ENCODE measurements at regions not wholly inside any gene's neighbourhood (a gene's known extent, or its start where the extent isn't known, plus 50 kb on each side); places are given as distances from the start of the nearest gene placed in this dataset.

- H2BK20ac ChIP-seq (ENCODE audit: low read length) = no peak overlapping the region
- H3K79me2 ChIP-seq (ENCODE audit: control insufficient read depth in 1 of 2, insufficient read depth in 2 of 2, low read length in 2 of 2) = no peaks in the 10 kb centered on the region
- FAIRE-seq (no peak), DNase-seq (ENCODE audit: low read depth in 1 of 2, low spot score in 2 of 2) (no peak)
- H2BK12ac ChIP-seq (ENCODE audit: low read depth, low read length) = no peak overlapping the region
- no peak overlapping the region for H3K23ac ChIP-seq (ENCODE audit: insufficient read length)
- no peaks in the 10 kb centered on the region for H3K9me3 ChIP-seq (ENCODE audit: insufficient read depth in 2 of 2, low read depth in 1 of 2, low read length in 1 of 2)
- H3K79me1 ChIP-seq (ENCODE audit: low read depth, low read length) = no peaks in the 10 kb centered on the region
- H3K14ac ChIP-seq (ENCODE audit: insufficient read length) = no peak overlapping the region
- no peak overlapping the region for H2BK5ac ChIP-seq (ENCODE audit: low read depth, low read length)
- 100% methylated on average over 2 of the region's 2 CpGs; no CpG with 5 or more reads in 1 of the 2 experiments for WGBS, 2 experiments (ENCODE audit: extremely low coverage in 1 of 2, insufficient coverage in 1 of 2, insufficient read length in 1 of 2, insufficient replicate concordance in 2 of 2, low coverage in 1 of 2, low lambda C conversion rate in 2 of 2, missing lambda C conversion rate in 1 of 2)
- no peak overlapping the region for H3K4ac ChIP-seq (replicated peaks; ENCODE audit: insufficient read length, low read depth, low read length)
- H3K27ac ChIP-seq (ENCODE audit: low read depth, low read length) = no peak overlapping the region
- no peak overlapping the region for H4K5ac ChIP-seq (ENCODE audit: insufficient read length, low read depth, low read length)
- H3K4me3 ChIP-seq (ENCODE audit: extremely low read depth in 1 of 4, insufficient read depth in 2 of 4, low read depth in 3 of 4, low read length in 4 of 4) = no peak overlapping the region
- H2AK5ac ChIP-seq (ENCODE audit: low read depth, low read length) = no peak overlapping the region
- CTCF ChIA-PET (ENCODE audit: partially characterized antibody) = interaction anchor here (0.6 to 1.3 kb wide), 2 partner anchors 9 to 333 kb away, joined by 3 read pairs; no protein-coding TSS in a partner anchor
- H4K8ac ChIP-seq (ENCODE audit: extremely low read depth, insufficient read depth, low read length) = no peak overlapping the region
- no peak overlapping the region for H3K9ac ChIP-seq (replicated peaks in 1 of 4; ENCODE audit: extremely low read depth in 1 of 4, low read depth in 3 of 4, low read length in 3 of 4)
- H3K23me2 ChIP-seq (ENCODE audit: low read depth, low read length) = no peaks in the 10 kb centered on the region
- POLR2A ChIA-PET (ENCODE audit: partially characterized antibody) = no interaction called here
- H4K91ac ChIP-seq (replicated peaks; ENCODE audit: insufficient read length, low read length) = no peak overlapping the region
- H2BK15ac ChIP-seq (ENCODE audit: low read length) = no peak overlapping the region
- no peaks in the 10 kb centered on the region for H4K20me1 ChIP-seq (replicated peaks in 1 of 2; ENCODE audit: control insufficient read depth in 1 of 2, insufficient read depth in 2 of 2, low read length in 2 of 2)
- no peaks in the 10 kb centered on the region for H3K27me3 ChIP-seq (replicated peaks in 1 of 4; ENCODE audit: control insufficient read depth in 3 of 4, extremely low read depth in 1 of 4, insufficient read depth in 3 of 4, low read length in 3 of 4)
- H3K4me1 ChIP-seq (replicated peaks in 1 of 4; ENCODE audit: control insufficient read depth in 3 of 4, insufficient read depth in 4 of 4, low read length in 3 of 4) = no peaks in the 10 kb centered on the region
- no peak overlapping the region for H3K56ac ChIP-seq (replicated peaks; ENCODE audit: insufficient read length, low read depth, low read length)
- no peak overlapping the region for H3K4me2 ChIP-seq (ENCODE audit: insufficient read depth in 1 of 2, low read depth in 2 of 2, low read length in 2 of 2)
- no peak overlapping the region for H2BK120ac ChIP-seq (replicated peaks; ENCODE audit: low read depth, low read length)
- no peak overlapping the region for H3K18ac ChIP-seq (ENCODE audit: extremely low read depth, low read length)
- H3K36me3 ChIP-seq (ENCODE audit: control insufficient read depth in 2 of 4, insufficient read depth in 4 of 4, low read length in 3 of 4) = no peaks in the 10 kb centered on the region
- no peak overlapping the region for H2AFZ ChIP-seq (ENCODE audit: low read length)
- TF ChIP-seq SAP30 (IDR thresholded peaks at IDR 0.05; ENCODE audit: insufficient read depth, insufficient replicate concordance, low read length) = no peak
- no peak for TF ChIP-seq CBX8 (IDR thresholded peaks at IDR 0.05; ENCODE audit: borderline replicate concordance, low read depth, low read length)
- TF ChIP-seq PHF8 (conservative IDR thresholded peaks at IDR 0.05; ENCODE audit: low read depth, low read length) = no peak
- no peak for TF ChIP-seq SP2 (IDR thresholded peaks at IDR 0.05; ENCODE audit: low read length)
- TF ChIP-seq POLR2AphosphoS5 (IDR thresholded peaks at IDR 0.05; ENCODE audit: low read depth, low read length) = no peak
- TF ChIP-seq MAX (IDR thresholded peaks at IDR 0.05) = no peak
- TF ChIP-seq ASH2L (IDR thresholded peaks at IDR 0.05; ENCODE audit: low read length) = no peak
- TF ChIP-seq EZH2 (IDR thresholded peaks at IDR 0.05; ENCODE audit: low read depth, low read length, severe bottlenecking) = no peak
- no peak for TF ChIP-seq SP1 (IDR thresholded peaks at IDR 0.05; ENCODE audit: low read depth, low read length)
- TF ChIP-seq CREB1 (IDR thresholded peaks at IDR 0.05) = no peak
Measured at GRCh38 chr3:178388473-178388872, 147.8 kb upstream of the KCNMB2 start.
